ENCODE measurements at regions not wholly inside any gene's neighbourhood (a gene's known extent, or its start where the extent isn't known, plus 50 kb on each side); places are given as distances from the start of the nearest gene placed in this dataset.

DNA sequence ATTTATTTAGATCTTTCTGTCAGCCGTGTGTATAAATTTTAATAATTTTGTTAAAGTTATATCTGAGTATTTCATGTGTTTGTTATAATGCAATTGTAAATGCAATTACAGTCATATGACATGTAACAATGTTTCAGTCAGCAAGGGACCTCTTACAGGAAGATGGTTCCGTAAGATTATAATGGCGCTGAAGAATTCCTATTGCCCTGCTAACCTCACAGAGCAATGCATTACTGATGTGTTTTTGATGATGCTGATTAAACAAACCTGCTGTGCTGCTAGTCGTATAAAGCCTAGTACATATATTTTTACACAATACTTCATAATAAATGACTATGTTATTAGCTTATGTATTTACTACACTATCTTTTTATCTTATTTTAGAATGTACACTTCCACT lies 1166.4 kb downstream of the CDH12 start:
- Histone ChIP-seq H3K36me3 (ENCODE audit: control insufficient read depth, insufficient read depth, low read length) (no peaks in the 10 kb centered on the region), H3K27me3 (ENCODE audit: control insufficient read depth, insufficient read depth, low read length) (no peaks in the 10 kb centered on the region), H3K4me3 (ENCODE audit: low read depth, low read length) (no peak overlapping the region)
- ChIA-PET CTCF (no interaction called here), POLR2A (no interaction called here)
- TF ChIP-seq, protein P1, sequence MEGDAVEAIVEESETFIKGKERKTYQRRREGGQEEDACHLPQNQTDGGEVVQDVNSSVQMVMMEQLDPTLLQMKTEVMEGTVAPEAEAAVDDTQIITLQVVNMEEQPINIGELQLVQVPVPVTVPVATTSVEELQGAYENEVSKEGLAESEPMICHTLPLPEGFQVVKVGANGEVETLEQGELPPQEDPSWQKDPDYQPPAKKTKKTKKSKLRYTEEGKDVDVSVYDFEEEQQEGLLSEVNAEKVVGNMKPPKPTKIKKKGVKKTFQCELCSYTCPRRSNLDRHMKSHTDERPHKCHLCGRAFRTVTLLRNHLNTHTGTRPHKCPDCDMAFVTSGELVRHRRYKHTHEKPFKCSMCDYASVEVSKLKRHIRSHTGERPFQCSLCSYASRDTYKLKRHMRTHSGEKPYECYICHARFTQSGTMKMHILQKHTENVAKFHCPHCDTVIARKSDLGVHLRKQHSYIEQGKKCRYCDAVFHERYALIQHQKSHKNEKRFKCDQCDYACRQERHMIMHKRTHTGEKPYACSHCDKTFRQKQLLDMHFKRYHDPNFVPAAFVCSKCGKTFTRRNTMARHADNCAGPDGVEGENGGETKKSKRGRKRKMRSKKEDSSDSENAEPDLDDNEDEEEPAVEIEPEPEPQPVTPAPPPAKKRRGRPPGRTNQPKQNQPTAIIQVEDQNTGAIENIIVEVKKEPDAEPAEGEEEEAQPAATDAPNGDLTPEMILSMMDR (IDR thresholded peaks at IDR 0.05; ENCODE audit: insufficient read depth, low read depth, low read length): no peak
- DNase-seq (ENCODE audit: low read depth): no peak

DNA sequence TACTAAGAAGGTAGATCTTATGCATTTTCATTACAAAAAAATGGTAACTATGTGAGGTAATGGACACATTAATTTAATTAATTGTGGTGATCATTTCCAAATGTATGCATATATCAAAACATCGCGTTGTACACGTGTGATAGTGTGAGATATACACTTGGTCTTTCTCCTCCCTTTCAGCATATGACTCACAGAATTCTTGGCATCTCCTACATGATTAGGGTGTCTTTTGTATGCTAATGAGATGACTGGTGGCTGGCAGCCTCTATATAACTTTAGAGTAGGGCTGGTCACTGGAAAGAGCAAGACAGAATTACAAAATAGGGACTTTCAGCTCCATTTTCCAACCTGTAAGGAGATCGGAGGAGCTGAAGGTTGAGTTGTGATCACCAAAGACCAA lies 1167.6 kb downstream of the CDH12 start:
- POLR2A ChIA-PET: no interaction called here
- no peak overlapping the region for H3K4me3 ChIP-seq (ENCODE audit: low read depth, low read length)
- CTCF ChIA-PET: interaction anchor here (0.9 kb wide), 1 partner anchor 11 kb away, joined by 4 read pairs; no protein-coding TSS in a partner anchor
- H3K27me3 ChIP-seq (ENCODE audit: control insufficient read depth, insufficient read depth, low read length): no peaks in the 10 kb centered on the region
- TF ChIP-seq, protein P1 (IDR thresholded peaks at IDR 0.05; ENCODE audit: insufficient read depth, low read depth, low read length): no peak
- no peak for DNase-seq (ENCODE audit: low read depth)
- no peaks in the 10 kb centered on the region for H3K36me3 ChIP-seq (ENCODE audit: control insufficient read depth, insufficient read depth, low read length)

- no peaks in the 10 kb centered on the region for H3K36me3 ChIP-seq (ENCODE audit: control insufficient read depth, insufficient read depth, low read length)
- DNase-seq (ENCODE audit: low read depth): no peak
- TF ChIP-seq, protein P1 (IDR thresholded peaks at IDR 0.05; ENCODE audit: insufficient read depth, low read depth, low read length): no peak
- H3K4me3 ChIP-seq (ENCODE audit: low read depth, low read length): no peak overlapping the region
- H3K27me3 ChIP-seq (ENCODE audit: control insufficient read depth, insufficient read depth, low read length): no peaks in the 10 kb centered on the region
- POLR2A ChIA-PET: no interaction called here
- CTCF ChIA-PET: no interaction called here
These were observed 1168.2 kb downstream of the CDH12 start for GRCh38 chr5:21684992-21685391.

DNA sequence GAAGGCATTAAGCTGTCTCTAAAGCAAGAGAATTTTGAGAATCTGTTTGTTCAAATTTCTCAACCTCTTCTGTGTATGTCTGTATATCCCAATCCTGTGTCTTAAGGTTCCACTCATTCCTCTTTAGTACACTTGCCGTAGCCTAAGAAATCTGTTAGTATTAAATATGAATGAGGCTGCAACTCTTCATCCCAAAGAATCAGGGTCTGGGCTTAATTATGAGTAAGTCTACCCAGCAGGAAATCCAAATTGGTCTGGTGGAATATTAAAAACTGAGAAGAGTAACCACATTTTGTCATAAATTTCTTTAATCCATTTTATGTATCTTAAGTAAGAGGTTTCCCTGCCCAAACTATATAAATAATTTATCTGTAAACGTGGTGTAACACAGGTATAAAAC lies 1171.2 kb downstream of the CDH12 start:
- Histone ChIP-seq H3K27me3 (ENCODE audit: control insufficient read depth, insufficient read depth, low read length) (no peaks in the 10 kb centered on the region), H3K36me3 (ENCODE audit: control insufficient read depth, insufficient read depth, low read length) (no peaks in the 10 kb centered on the region), H3K4me3 (ENCODE audit: low read depth, low read length) (no peak overlapping the region)
- DNase-seq (ENCODE audit: low read depth): no peak
- TF ChIP-seq, protein P1 (IDR thresholded peaks at IDR 0.05; ENCODE audit: insufficient read depth, low read depth, low read length): no peak
- ChIA-PET CTCF (no interaction called here), POLR2A (no interaction called here)

DNA sequence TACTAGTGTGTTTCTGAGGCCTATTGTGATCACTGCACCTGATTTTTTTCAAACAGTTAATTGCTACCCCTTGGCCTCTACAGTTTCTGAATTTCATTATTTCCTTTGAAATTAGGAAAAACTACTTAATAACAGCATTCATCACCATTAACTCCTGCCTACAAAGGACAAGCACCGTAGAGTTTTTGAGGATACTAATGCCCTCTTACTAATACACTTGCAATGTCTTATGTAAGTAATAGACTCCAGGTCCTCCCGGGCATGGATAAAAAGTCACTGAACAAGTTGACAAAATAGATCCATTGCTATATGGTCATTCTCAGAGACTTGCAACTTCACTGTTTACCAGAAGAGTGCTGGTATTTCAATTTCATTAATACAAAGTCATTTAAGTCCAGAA lies 1172.5 kb downstream of the CDH12 start:
- POLR2A ChIA-PET: no interaction called here
- H3K27me3 ChIP-seq (ENCODE audit: control insufficient read depth, insufficient read depth, low read length): no peaks in the 10 kb centered on the region
- DNase-seq (ENCODE audit: low read depth): no peak
- CTCF ChIA-PET: no interaction called here
- H3K36me3 ChIP-seq (ENCODE audit: control insufficient read depth, insufficient read depth, low read length): no peaks in the 10 kb centered on the region
- H3K4me3 ChIP-seq (ENCODE audit: low read depth, low read length): no peak overlapping the region
- TF ChIP-seq, protein P1 (IDR thresholded peaks at IDR 0.05; ENCODE audit: insufficient read depth, low read depth, low read length): no peak

Measured in BJ (cell line).